Tibial nerve (tissue), 4 donors: ENCODE measurements at regions not wholly inside any gene's neighbourhood (a gene's known extent, or its start where the extent isn't known, plus 50 kb on each side); places are given as distances from the start of the nearest gene placed in this dataset.

Experiments used
- DNase-seq, 2 donors: peaks; one replicate each; pipeline ENCODE4 v3.0.0-alpha.2; 2019; ENCODE audit warnings: low spot score in 2 of 2
- H3K27ac ChIP-seq, 4 donors: fragments of 200-600 bp; sonication (generic) in 3 of 4; one replicate each; pipeline ENCODE4 v1.5.1; 2017 to 2019; ENCODE audit warnings: mild to moderate bottlenecking in 1 of 4
- H3K27me3 ChIP-seq, 2 donors: fragments of 200-600 bp; sonication (generic) in 1 of 2; one replicate each; pipeline versions ENCODE4 v1.5.1 to v1.6.0; 2017 to 2019
- H3K36me3 ChIP-seq, 3 donors: fragments of 200-600 bp; sonication (generic); one replicate each; pipeline ENCODE4 v1.5.1; 2018 to 2019
- H3K4me1 ChIP-seq, 4 donors: fragments of 200-600 bp; sonication (generic) in 3 of 4; one replicate each; pipeline ENCODE4 v1.5.1; 2017 to 2019
- H3K4me3 ChIP-seq, 4 donors: fragments of 200-600 bp; sonication (generic) in 3 of 4; one replicate each; pipeline ENCODE4 v1.5.1; 2017 to 2019; ENCODE audit warnings: mild to moderate bottlenecking in 1 of 4, moderate library complexity in 1 of 4
- H3K9me3 ChIP-seq, 4 donors: fragments of 200-600 bp; sonication (generic) in 3 of 4; one replicate each; pipeline ENCODE4 v1.5.1; 2017 to 2019
- EP300 ChIP-seq, 2 donors: sonication (generic); formaldehyde crosslinking; IDR thresholded peaks; one replicate each; pipeline ENCODE4 v1.6.1; 2017; ENCODE audit warnings: antibody characterized with exemption in 2 of 2, mild to moderate bottlenecking in 1 of 2
- POLR2A ChIP-seq, 2 donors: fragments of 450-650 bp; IDR thresholded peaks; one replicate each; pipeline ENCODE4 v1.6.1; 2017; ENCODE audit warnings: antibody characterized with exemption in 2 of 2, mild to moderate bottlenecking in 2 of 2, moderate library complexity in 2 of 2
- WGBS, 2 donors: methylation state at CpG; one replicate each; pipeline ENCODE4 v1.1.5; 2018; 5-methylcytosine and 5-hydroxymethylcytosine counted together
- TF ChIP-seq, protein P1 (sequence below), 5 experiments: fragments of 200-600 bp in 3 of 5; fragments of 450-650 bp in 2 of 5; sonication (generic) in 3 of 5; IDR thresholded peaks; one replicate each; pipeline ENCODE4 v1.5.1; 2016 to 2019; ENCODE audit warnings: antibody characterized with exemption in 5 of 5, mild to moderate bottlenecking in 3 of 5, moderate library complexity in 2 of 5

DNA sequence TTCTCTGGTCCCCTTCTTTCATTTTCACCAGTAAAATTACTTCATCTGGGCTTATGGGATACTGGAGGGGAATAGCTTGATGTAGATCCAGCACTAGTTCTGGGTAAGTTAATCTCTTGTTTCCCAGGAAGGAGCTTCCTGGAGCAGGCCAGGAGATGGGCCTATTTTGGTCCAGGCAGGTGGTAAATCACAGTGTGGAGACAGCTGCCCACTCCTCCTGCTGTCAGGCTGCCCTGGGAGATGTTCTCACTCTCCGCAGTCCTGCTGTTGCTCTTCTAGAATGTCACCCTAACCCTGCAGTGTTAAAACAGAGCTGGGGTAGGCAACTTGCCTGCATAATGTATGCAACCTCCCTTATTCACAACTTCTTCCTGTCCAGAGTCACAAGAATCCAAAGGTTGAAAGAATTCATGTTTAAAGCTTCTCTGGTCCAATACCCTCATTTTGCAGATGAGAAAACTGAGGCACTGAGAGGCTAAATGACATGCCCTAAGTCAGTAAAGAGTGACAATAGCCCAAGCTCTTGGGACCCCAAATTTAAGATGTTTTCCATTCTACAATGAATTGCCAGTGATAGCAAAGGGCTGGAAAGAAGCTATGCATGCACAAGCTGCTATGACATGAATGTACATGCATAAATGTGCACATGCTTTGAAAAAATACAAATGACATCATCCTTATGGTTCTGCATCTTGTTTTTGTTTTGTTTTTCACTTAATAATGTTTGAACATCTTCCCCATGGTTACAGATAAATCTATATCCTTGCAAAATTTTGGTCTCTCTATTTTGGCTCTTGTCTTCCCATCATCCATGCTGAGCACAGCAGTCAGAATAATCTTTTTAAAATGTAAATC, 71.8 kb upstream of the ADRA1B start:
- Histone ChIP-seq H3K27ac (no peak overlapping the region), H3K4me1 (no peaks in the 10 kb centered on the region), H3K27me3 (no peaks in the 10 kb centered on the region), H3K9me3 (no peaks in the 10 kb centered on the region), H3K4me3 (no peak overlapping the region), H3K36me3 (no peaks in the 10 kb centered on the region)
- TF ChIP-seq POLR2A (IDR thresholded peaks at IDR 0.05) (no peak), EP300 (IDR thresholded peaks at IDR 0.05) (no peak)
- TF ChIP-seq, protein P1, sequence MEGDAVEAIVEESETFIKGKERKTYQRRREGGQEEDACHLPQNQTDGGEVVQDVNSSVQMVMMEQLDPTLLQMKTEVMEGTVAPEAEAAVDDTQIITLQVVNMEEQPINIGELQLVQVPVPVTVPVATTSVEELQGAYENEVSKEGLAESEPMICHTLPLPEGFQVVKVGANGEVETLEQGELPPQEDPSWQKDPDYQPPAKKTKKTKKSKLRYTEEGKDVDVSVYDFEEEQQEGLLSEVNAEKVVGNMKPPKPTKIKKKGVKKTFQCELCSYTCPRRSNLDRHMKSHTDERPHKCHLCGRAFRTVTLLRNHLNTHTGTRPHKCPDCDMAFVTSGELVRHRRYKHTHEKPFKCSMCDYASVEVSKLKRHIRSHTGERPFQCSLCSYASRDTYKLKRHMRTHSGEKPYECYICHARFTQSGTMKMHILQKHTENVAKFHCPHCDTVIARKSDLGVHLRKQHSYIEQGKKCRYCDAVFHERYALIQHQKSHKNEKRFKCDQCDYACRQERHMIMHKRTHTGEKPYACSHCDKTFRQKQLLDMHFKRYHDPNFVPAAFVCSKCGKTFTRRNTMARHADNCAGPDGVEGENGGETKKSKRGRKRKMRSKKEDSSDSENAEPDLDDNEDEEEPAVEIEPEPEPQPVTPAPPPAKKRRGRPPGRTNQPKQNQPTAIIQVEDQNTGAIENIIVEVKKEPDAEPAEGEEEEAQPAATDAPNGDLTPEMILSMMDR (IDR thresholded peaks at IDR 0.05) = no peak
- WGBS, 2 donors = 64 to 82% methylated on average over 1 of the region's 1 CpG
- no peak for DNase-seq

- Histone ChIP-seq H3K4me1 (no peaks in the 10 kb centered on the region), H3K36me3 (no peaks in the 10 kb centered on the region), H3K4me3 (no peak overlapping the region), H3K27ac (peak overlapping the region in 1 of 4 donors; percentile 44), H3K27me3 (no peaks in the 10 kb centered on the region), H3K9me3 (no peaks in the 10 kb centered on the region)
- WGBS, 2 donors = 85 to 87% methylated on average over 3 of the region's 3 CpGs
- no peak for TF ChIP-seq POLR2A (IDR thresholded peaks at IDR 0.05)
- no peak for TF ChIP-seq EP300 (IDR thresholded peaks at IDR 0.05)
- TF ChIP-seq, protein P1 (IDR thresholded peaks at IDR 0.05) = no peak
- no peak for DNase-seq
These were observed 66.7 kb upstream of the ADRA1B start for GRCh38 chr5:159849437-159850083.

GRCh38 chr5:159850160-159850559, 66.1 kb upstream of the ADRA1B start:
- Histone ChIP-seq H3K4me1 (no peaks in the 10 kb centered on the region), H3K4me3 (no peak overlapping the region), H3K27me3 (no peaks in the 10 kb centered on the region), H3K9me3 (no peaks in the 10 kb centered on the region), H3K27ac (peak overlapping the region in 1 of 4 donors; percentile 44), H3K36me3 (no peaks in the 10 kb centered on the region)
- 67 to 72% methylated on average over 6 of the region's 6 CpGs for WGBS, 2 donors
- peak in 1 of 2 donors; percentile 21 for DNase-seq
- TF ChIP-seq POLR2A (IDR thresholded peaks at IDR 0.05) (no peak), EP300 (IDR thresholded peaks at IDR 0.05) (peak in 1 of 2 donors; percentile 35)

GRCh38 chr5:159851053-159851452, 65.2 kb upstream of the ADRA1B start:
- H3K27ac ChIP-seq = no peak overlapping the region
- TF ChIP-seq EP300 (IDR thresholded peaks at IDR 0.05) (no peak), POLR2A (IDR thresholded peaks at IDR 0.05) (no peak)
- TF ChIP-seq, protein P1 (IDR thresholded peaks at IDR 0.05) = no peak
- WGBS, 2 donors = 29 to 30% methylated on average over 8 of the region's 8 CpGs

GRCh38 chr5:159854916-159855315, 61.4 kb upstream of the ADRA1B start:
- H3K4me1 ChIP-seq = no peaks in the 10 kb centered on the region
- no peaks in the 10 kb centered on the region for H3K36me3 ChIP-seq
- H3K4me3 ChIP-seq = no peak overlapping the region
- no peaks in the 10 kb centered on the region for H3K9me3 ChIP-seq
- no peak for DNase-seq
- H3K27me3 ChIP-seq = no peaks in the 10 kb centered on the region
- no peak for TF ChIP-seq POLR2A (IDR thresholded peaks at IDR 0.05)
- TF ChIP-seq, protein P1 (IDR thresholded peaks at IDR 0.05) = no peak
- TF ChIP-seq EP300 (IDR thresholded peaks at IDR 0.05) = no peak
- 86 to 95% methylated on average over 2 of the region's 2 CpGs for WGBS, 2 donors
- no peak overlapping the region for H3K27ac ChIP-seq

More at GRCh38 chr5:159851053-159851452, 65.2 kb upstream of the ADRA1B start:
- H3K27me3 ChIP-seq = no peaks in the 10 kb centered on the region
- H3K4me1 ChIP-seq = no peaks in the 10 kb centered on the region
- H3K36me3 ChIP-seq = no peaks in the 10 kb centered on the region
- no peaks in the 10 kb centered on the region for H3K9me3 ChIP-seq
- no peak for DNase-seq
- H3K4me3 ChIP-seq = no peak overlapping the region
